K562 (cell line): ENCODE measurements at regions not wholly inside any gene's neighbourhood (a gene's known extent, or its start where the extent isn't known, plus 50 kb on each side); places are given as distances from the start of the nearest gene placed in this dataset.

Experiments
- CEBPG ChIP-seq, 3 experiments: fragments of 200-800 bp in 1 of 3; sonication (Bioruptor generic) in 1 of 3; sonication (generic) in 1 of 3; formaldehyde crosslinking in 1 of 3; IDR thresholded peaks in 2 of 3; conservative IDR thresholded peaks in 1 of 3; 2 replicates each; pipeline versions ENCODE4 v1.6.1 to v1.8.0; 2016 to 2022; ENCODE audit warnings: missing compliant biosample characterization in 2 of 3, missing genetic modification characterization in 2 of 3, mild to moderate bottlenecking in 1 of 3, missing genetic modification reagents in 1 of 3
- ESRRA ChIP-seq: fragments of 450-650 bp; IDR thresholded peaks from 2 replicates; pipeline ENCODE4 v1.6.1; 2014; ENCODE audit warnings: low read depth, mild to moderate bottlenecking, moderate library complexity, borderline replicate concordance
- KLF6 ChIP-seq: fragments of 250-450 bp; sonication (Bioruptor Pico); IDR thresholded peaks from 2 replicates; pipeline ENCODE4 v1.4.0; 2020; ENCODE audit warnings: mild to moderate bottlenecking, moderate library complexity, borderline replicate concordance
- MAFK ChIP-seq: IDR thresholded peaks from 2 replicates; pipeline ENCODE4 v1.6.1; 2011; ENCODE audit warnings: low read length, improper control_type of control experiment
- NR1H2 ChIP-seq: sonication (generic); formaldehyde crosslinking; IDR thresholded peaks from 2 replicates; pipeline ENCODE4 v1.4.0; 2020; ENCODE audit warnings: mild to moderate bottlenecking, missing genetic modification reagents
- RAD21 ChIP-seq, 2 experiments: fragments of 250-450 bp in 1 of 2; fragments of 450-650 bp in 1 of 2; sonication (Bioruptor Pico) in 1 of 2; formaldehyde crosslinking in 1 of 2; IDR thresholded peaks in 1 of 2; conservative IDR thresholded peaks in 1 of 2; 2 replicates each; pipeline versions ENCODE4 v1.4.0 to v1.8.0; 2020 to 2022; ENCODE audit warnings: mild to moderate bottlenecking in 2 of 2, moderate library complexity in 1 of 2
- ZNF253 ChIP-seq: fragments of 250-450 bp; sonication (Bioruptor Pico); conservative IDR thresholded peaks from 2 replicates; pipeline ENCODE4 v1.6.1; 2021; ENCODE audit warnings: mild to moderate bottlenecking
- ZNF589 ChIP-seq: fragments of 200-800 bp; sonication (Bioruptor generic); IDR thresholded peaks from 2 replicates; pipeline ENCODE4 v1.6.1; 2016; ENCODE audit warnings: low read depth, missing genetic modification characterization, missing compliant biosample characterization
- TF ChIP-seq, protein P1 (sequence below), 3 experiments: IDR thresholded peaks in 2 of 3; conservative IDR thresholded peaks in 1 of 3; 2 replicates each; pipeline ENCODE4 v1.5.1; 2011 to 2012; ENCODE audit warnings: low read length in 3 of 3, mild to moderate bottlenecking in 3 of 3, control low read depth in 2 of 3, improper control_type of control experiment in 1 of 3, inconsistent platforms in 1 of 3, low read depth in 1 of 3, mixed read lengths in 1 of 3, moderate library complexity in 1 of 3; ENCODE audit not compliant: insufficient read depth in 2 of 3
- TF ChIP-seq, protein P2 (sequence below), 2 experiments: fragments of 200-800 bp in 1 of 2; sonication (Bioruptor generic) in 1 of 2; sonication (generic) in 1 of 2; formaldehyde crosslinking in 1 of 2; IDR thresholded peaks in 1 of 2; conservative IDR thresholded peaks in 1 of 2; 2 replicates each; pipeline versions ENCODE4 v1.5.0 to v1.6.1; 2016 to 2020; ENCODE audit warnings: missing compliant biosample characterization in 1 of 2, missing genetic modification characterization in 1 of 2, missing genetic modification reagents in 1 of 2
- TF ChIP-seq, protein P3 (sequence below): fragments of 250-450 bp; sonication (Bioruptor Pico); IDR thresholded peaks from 2 replicates; pipeline ENCODE4 v1.5.0; 2020; ENCODE audit warnings: mild to moderate bottlenecking

DNA sequence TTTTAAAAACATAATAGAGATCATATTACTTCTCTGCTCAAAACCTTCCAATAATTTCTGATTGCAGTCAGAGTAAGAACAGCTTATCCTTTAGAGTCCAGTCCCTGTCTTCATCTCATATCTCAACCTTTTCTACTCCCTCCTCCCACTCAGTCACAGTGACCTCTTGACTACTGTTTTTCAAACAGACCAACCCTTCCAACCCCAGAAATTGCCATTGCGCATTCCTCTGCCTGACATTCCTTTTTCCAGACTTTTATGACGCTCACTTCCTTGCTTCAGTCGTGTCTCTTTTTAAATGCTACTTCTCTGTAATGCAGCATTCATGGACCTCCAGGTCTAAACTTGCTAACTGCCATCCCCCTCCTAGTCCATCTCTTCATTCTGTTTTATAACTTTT, 800.5 kb downstream of the BRINP1 start:
- TF ChIP-seq, protein P1, sequence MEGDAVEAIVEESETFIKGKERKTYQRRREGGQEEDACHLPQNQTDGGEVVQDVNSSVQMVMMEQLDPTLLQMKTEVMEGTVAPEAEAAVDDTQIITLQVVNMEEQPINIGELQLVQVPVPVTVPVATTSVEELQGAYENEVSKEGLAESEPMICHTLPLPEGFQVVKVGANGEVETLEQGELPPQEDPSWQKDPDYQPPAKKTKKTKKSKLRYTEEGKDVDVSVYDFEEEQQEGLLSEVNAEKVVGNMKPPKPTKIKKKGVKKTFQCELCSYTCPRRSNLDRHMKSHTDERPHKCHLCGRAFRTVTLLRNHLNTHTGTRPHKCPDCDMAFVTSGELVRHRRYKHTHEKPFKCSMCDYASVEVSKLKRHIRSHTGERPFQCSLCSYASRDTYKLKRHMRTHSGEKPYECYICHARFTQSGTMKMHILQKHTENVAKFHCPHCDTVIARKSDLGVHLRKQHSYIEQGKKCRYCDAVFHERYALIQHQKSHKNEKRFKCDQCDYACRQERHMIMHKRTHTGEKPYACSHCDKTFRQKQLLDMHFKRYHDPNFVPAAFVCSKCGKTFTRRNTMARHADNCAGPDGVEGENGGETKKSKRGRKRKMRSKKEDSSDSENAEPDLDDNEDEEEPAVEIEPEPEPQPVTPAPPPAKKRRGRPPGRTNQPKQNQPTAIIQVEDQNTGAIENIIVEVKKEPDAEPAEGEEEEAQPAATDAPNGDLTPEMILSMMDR (IDR thresholded peaks at IDR 0.05 in 2 of 3, conservative IDR thresholded peaks at IDR 0.05 in 1 of 3; ENCODE audit: insufficient read depth in 2 of 3, low read depth in 1 of 3, low read length in 3 of 3): no peak
- TF ChIP-seq CEBPG (CRISPR knock-in tag; IDR thresholded peaks at IDR 0.05): no peak
- no peak for TF ChIP-seq CEBPG (tag; conservative IDR thresholded peaks at IDR 0.05 in 1 of 2, IDR thresholded peaks at IDR 0.05 in 1 of 2)
- no peak for TF ChIP-seq KLF6 (CRISPR knock-in tag)
- TF ChIP-seq, protein P2, sequence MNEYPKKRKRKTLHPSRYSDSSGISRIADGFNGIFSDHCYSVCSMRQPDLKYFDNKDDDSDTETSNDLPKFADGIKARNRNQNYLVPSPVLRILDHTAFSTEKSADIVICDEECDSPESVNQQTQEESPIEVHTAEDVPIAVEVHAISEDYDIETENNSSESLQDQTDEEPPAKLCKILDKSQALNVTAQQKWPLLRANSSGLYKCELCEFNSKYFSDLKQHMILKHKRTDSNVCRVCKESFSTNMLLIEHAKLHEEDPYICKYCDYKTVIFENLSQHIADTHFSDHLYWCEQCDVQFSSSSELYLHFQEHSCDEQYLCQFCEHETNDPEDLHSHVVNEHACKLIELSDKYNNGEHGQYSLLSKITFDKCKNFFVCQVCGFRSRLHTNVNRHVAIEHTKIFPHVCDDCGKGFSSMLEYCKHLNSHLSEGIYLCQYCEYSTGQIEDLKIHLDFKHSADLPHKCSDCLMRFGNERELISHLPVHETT (CRISPR knock-in tag; conservative IDR thresholded peaks at IDR 0.05 in 1 of 2, IDR thresholded peaks at IDR 0.05 in 1 of 2): no peak
- TF ChIP-seq RAD21 (CRISPR knock-in tag; conservative IDR thresholded peaks at IDR 0.05 in 1 of 2, IDR thresholded peaks at IDR 0.05 in 1 of 2): no peak
- TF ChIP-seq, protein P3, sequence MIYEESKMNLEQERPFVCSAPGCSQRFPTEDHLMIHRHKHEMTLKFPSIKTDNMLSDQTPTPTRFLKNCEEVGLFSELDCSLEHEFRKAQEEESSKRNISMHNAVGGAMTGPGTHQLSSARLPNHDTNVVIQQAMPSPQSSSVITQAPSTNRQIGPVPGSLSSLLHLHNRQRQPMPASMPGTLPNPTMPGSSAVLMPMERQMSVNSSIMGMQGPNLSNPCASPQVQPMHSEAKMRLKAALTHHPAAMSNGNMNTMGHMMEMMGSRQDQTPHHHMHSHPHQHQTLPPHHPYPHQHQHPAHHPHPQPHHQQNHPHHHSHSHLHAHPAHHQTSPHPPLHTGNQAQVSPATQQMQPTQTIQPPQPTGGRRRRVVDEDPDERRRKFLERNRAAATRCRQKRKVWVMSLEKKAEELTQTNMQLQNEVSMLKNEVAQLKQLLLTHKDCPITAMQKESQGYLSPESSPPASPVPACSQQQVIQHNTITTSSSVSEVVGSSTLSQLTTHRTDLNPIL (CRISPR knock-in tag): no peak
- no peak for TF ChIP-seq MAFK
- TF ChIP-seq ZNF253 (CRISPR knock-in tag): no peak
- TF ChIP-seq ZNF589: no peak
- no peak for TF ChIP-seq NR1H2 (CRISPR knock-in tag)
- no peak for TF ChIP-seq ESRRA
